Parathyroid adenoma (tissue), 2 donors: ENCODE measurements at regions not wholly inside any gene's neighbourhood (a gene's known extent, or its start where the extent isn't known, plus 50 kb on each side); places are given as distances from the start of the nearest gene placed in this dataset.

ENCODE experiments used
- H2AFZ ChIP-seq: fragments of 300-600 bp; sonication (generic); one replicate; pipeline ENCODE4 v1.7.0; 2017; ENCODE audit warnings: antibody characterized with exemption, mild to moderate bottlenecking
- H3K27ac ChIP-seq: fragments of 300-600 bp; sonication (generic); one replicate; pipeline ENCODE4 v1.7.0; 2017
- H3K27me3 ChIP-seq: fragments of 300-600 bp; sonication (generic); one replicate; pipeline ENCODE4 v1.7.0; 2017; ENCODE audit warnings: low read length; ENCODE audit not compliant: control insufficient read depth, insufficient read depth
- H3K36me3 ChIP-seq: fragments of 300-600 bp; sonication (generic); one replicate; pipeline ENCODE4 v1.7.0; 2017; ENCODE audit warnings: low read length; ENCODE audit not compliant: control insufficient read depth, insufficient read depth
- H3K4me1 ChIP-seq: fragments of 300-600 bp; sonication (generic); one replicate; pipeline ENCODE4 v1.7.0; 2017; ENCODE audit warnings: control low read depth
- H3K4me2 ChIP-seq: fragments of 300-600 bp; sonication (generic); one replicate; pipeline ENCODE4 v1.7.0; 2017; ENCODE audit warnings: low read length
- H3K4me3 ChIP-seq: fragments of 300-600 bp; sonication (generic); one replicate; pipeline ENCODE4 v1.7.0; 2017; ENCODE audit warnings: low read depth, low read length
- H3K79me2 ChIP-seq: fragments of 300-600 bp; sonication (generic); one replicate; pipeline ENCODE4 v1.7.0; 2017; ENCODE audit warnings: control low read depth
- H3K9ac ChIP-seq: fragments of 300-600 bp; sonication (generic); one replicate; pipeline ENCODE4 v1.7.0; 2017; ENCODE audit warnings: mild to moderate bottlenecking
- H3K9me3 ChIP-seq: fragments of 300-600 bp; sonication (generic); one replicate; pipeline ENCODE4 v1.7.0; 2017; ENCODE audit warnings: low read length; ENCODE audit not compliant: control insufficient read depth
- CTCF ChIP-seq: fragments of 300-600 bp; sonication (generic); IDR thresholded peaks from one replicate; pipeline ENCODE4 v1.7.0; 2017; ENCODE audit warnings: antibody characterized with exemption, mild to moderate bottlenecking
- donor health status: primary hyperparathyroidism.

GRCh38 chr5:2188661-2189060, 305.9 kb upstream of the IRX4 start:
- Histone ChIP-seq H3K27me3 (no peaks in the 10 kb centered on the region), H3K27ac (no peak overlapping the region), H3K36me3 (no peaks in the 10 kb centered on the region), H3K79me2 (no peaks in the 10 kb centered on the region), H3K9ac (no peak overlapping the region), H3K4me3 (no peak overlapping the region), H2AFZ (no peak overlapping the region), H3K4me1 (no peaks in the 10 kb centered on the region), H3K4me2 (no peak overlapping the region), H3K9me3 (no peaks in the 10 kb centered on the region)
- no peak for TF ChIP-seq CTCF

- Histone ChIP-seq H2AFZ (no peak overlapping the region), H3K4me2 (no peak overlapping the region), H3K9ac (no peak overlapping the region), H3K27ac (no peak overlapping the region), H3K79me2 (no peaks in the 10 kb centered on the region), H3K4me1 (no peaks in the 10 kb centered on the region), H3K27me3 (no peaks in the 10 kb centered on the region), H3K36me3 (no peaks in the 10 kb centered on the region), H3K4me3 (no peak overlapping the region), H3K9me3 (no peaks in the 10 kb centered on the region)
- TF ChIP-seq CTCF = no peak
Measured at GRCh38 chr5:2188137-2188536, 305.4 kb upstream of the IRX4 start.

- H3K4me3 ChIP-seq = no peak overlapping the region
- H3K9me3 ChIP-seq = no peaks in the 10 kb centered on the region
- H3K27me3 ChIP-seq = no peaks in the 10 kb centered on the region
- no peak overlapping the region for H3K4me2 ChIP-seq
- no peak overlapping the region for H3K27ac ChIP-seq
- no peaks in the 10 kb centered on the region for H3K79me2 ChIP-seq
- TF ChIP-seq CTCF = no peak
- no peak overlapping the region for H3K9ac ChIP-seq
- H2AFZ ChIP-seq = no peak overlapping the region
- no peaks in the 10 kb centered on the region for H3K4me1 ChIP-seq
- H3K36me3 ChIP-seq = no peaks in the 10 kb centered on the region
Measured at GRCh38 chr5:2187687-2188086, 305.0 kb upstream of the IRX4 start.

GRCh38 chr5:2187156-2187555, 304.4 kb upstream of the IRX4 start:
- Histone ChIP-seq H3K27me3 (no peaks in the 10 kb centered on the region), H3K9ac (no peak overlapping the region), H3K4me3 (no peak overlapping the region), H2AFZ (no peak overlapping the region), H3K4me2 (no peak overlapping the region), H3K4me1 (no peaks in the 10 kb centered on the region), H3K36me3 (no peaks in the 10 kb centered on the region), H3K79me2 (no peaks in the 10 kb centered on the region), H3K27ac (no peak overlapping the region), H3K9me3 (no peaks in the 10 kb centered on the region)
- TF ChIP-seq CTCF = no peak

- H2AFZ ChIP-seq = no peak overlapping the region
- TF ChIP-seq CTCF = no peak
- no peaks in the 10 kb centered on the region for H3K36me3 ChIP-seq
- H3K79me2 ChIP-seq = no peaks in the 10 kb centered on the region
- H3K27ac ChIP-seq = no peak overlapping the region
- no peak overlapping the region for H3K9ac ChIP-seq
- no peaks in the 10 kb centered on the region for H3K9me3 ChIP-seq
- H3K27me3 ChIP-seq = no peaks in the 10 kb centered on the region
- H3K4me3 ChIP-seq = no peak overlapping the region
- no peaks in the 10 kb centered on the region for H3K4me1 ChIP-seq
- no peak overlapping the region for H3K4me2 ChIP-seq
Measured at GRCh38 chr5:2186472-2187015, 303.8 kb upstream of the IRX4 start.
